Karpas-422 (cell line): ENCODE measurements at regions not wholly inside any gene's neighbourhood (a gene's known extent, or its start where the extent isn't known, plus 50 kb on each side); places are given as distances from the start of the nearest gene placed in this dataset.

ENCODE experiments used
- DNase-seq: peaks from one replicate; pipeline ENCODE4 v3.0.0-alpha.2; 2015
- H2AFZ ChIP-seq: fragments of 200-600 bp; sonication (generic); 2 replicates; pipeline ENCODE4 v1.6.1; 2014; ENCODE audit warnings: antibody characterized with exemption, low read length, mixed read lengths
- H3K27ac ChIP-seq: fragments of 200-600 bp; sonication (generic); 2 replicates; pipeline ENCODE4 v1.5.1; 2014; ENCODE audit warnings: mild to moderate bottlenecking, low read length, moderate library complexity
- H3K27me3 ChIP-seq: fragments of 200-600 bp; sonication (generic); 2 replicates; pipeline ENCODE4 v1.6.1; 2014; ENCODE audit warnings: low read length, mixed read lengths
- H3K36me3 ChIP-seq: fragments of 200-600 bp; sonication (generic); 2 replicates; pipeline ENCODE4 v1.6.1; 2014; ENCODE audit warnings: low read length, mixed read lengths; ENCODE audit not compliant: insufficient read depth
- H3K4me1 ChIP-seq: fragments of 200-600 bp; sonication (generic); 2 replicates; pipeline ENCODE4 v1.6.1; 2014; ENCODE audit warnings: mild to moderate bottlenecking, low read length, mixed read lengths
- H3K4me2 ChIP-seq: fragments of 200-600 bp; sonication (generic); 2 replicates; pipeline ENCODE4 v1.6.1; 2014; ENCODE audit warnings: low read length, low read depth, mild to moderate bottlenecking; ENCODE audit not compliant: poor library complexity, severe bottlenecking
- H3K4me3 ChIP-seq: fragments of 200-600 bp; sonication (generic); 2 replicates; pipeline ENCODE4 v1.5.1; 2014; ENCODE audit warnings: mild to moderate bottlenecking, antibody characterized with exemption, low read length, mixed read lengths
- H3K79me2 ChIP-seq: fragments of 200-600 bp; sonication (generic); 2 replicates; pipeline ENCODE4 v1.6.1; 2014; ENCODE audit warnings: mild to moderate bottlenecking, low read length, mixed read lengths
- H3K9ac ChIP-seq: fragments of 200-600 bp; sonication (generic); 2 replicates; pipeline ENCODE4 v1.6.0; 2014; ENCODE audit warnings: low read length
- H3K9me2 ChIP-seq: fragments of 200-600 bp; sonication (generic), shearing (Covaris generic); replicated peaks from 2 replicates; pipeline ENCODE4 v1.6.0; 2014; ENCODE audit warnings: mild to moderate bottlenecking, low read length, moderate library complexity; ENCODE audit not compliant: insufficient read depth
- H3K9me3 ChIP-seq: fragments of 300-700, 200-600 bp; sonication (generic); 2 replicates; pipeline ENCODE4 v1.6.1; 2014; ENCODE audit warnings: low read length, mixed read lengths
- H4K20me1 ChIP-seq: fragments of 200-600 bp; sonication (generic); 2 replicates; pipeline ENCODE4 v1.6.1; 2014; ENCODE audit warnings: mild to moderate bottlenecking, antibody characterized with exemption, low read length, low read depth; ENCODE audit not compliant: insufficient read depth

- Histone ChIP-seq H3K9ac (no peak overlapping the region), H3K36me3 (no peaks in the 10 kb centered on the region), H3K4me1 (no peaks in the 10 kb centered on the region), H3K79me2 (no peaks in the 10 kb centered on the region), H3K9me3 (no peaks in the 10 kb centered on the region), H3K27ac (no peak overlapping the region), H3K4me2 (no peak overlapping the region), H3K4me3 (no peak overlapping the region), H3K9me2 (no peaks in the 10 kb centered on the region), H2AFZ (no peak overlapping the region), H4K20me1 (no peaks in the 10 kb centered on the region), H3K27me3 (no peaks in the 10 kb centered on the region)
- no peak for DNase-seq
Measured at GRCh38 chr18:24989760-24990593, 362.0 kb downstream of the ZNF521 start.

- no peak overlapping the region for H2AFZ ChIP-seq
- no peak overlapping the region for H3K9ac ChIP-seq
- no peaks in the 10 kb centered on the region for H4K20me1 ChIP-seq
- no peaks in the 10 kb centered on the region for H3K4me1 ChIP-seq
- no peak overlapping the region for H3K4me3 ChIP-seq
- H3K9me3 ChIP-seq = no peaks in the 10 kb centered on the region
- no peaks in the 10 kb centered on the region for H3K9me2 ChIP-seq
- no peak overlapping the region for H3K4me2 ChIP-seq
- no peaks in the 10 kb centered on the region for H3K27me3 ChIP-seq
- H3K79me2 ChIP-seq = no peaks in the 10 kb centered on the region
- no peak overlapping the region for H3K27ac ChIP-seq
- H3K36me3 ChIP-seq = no peaks in the 10 kb centered on the region
- no peak for DNase-seq
Measured at GRCh38 chr18:24990671-24991134, 361.3 kb downstream of the ZNF521 start.

- Histone ChIP-seq H3K9me3 (no peaks in the 10 kb centered on the region), H3K9ac (no peak overlapping the region)
- no peak for DNase-seq
Measured at GRCh38 chr18:24991141-24992060, 360.6 kb downstream of the ZNF521 start.

GRCh38 chr18:24992491-24992890 is 359.5 kb downstream of the ZNF521 start:
- no peak overlapping the region for H2AFZ ChIP-seq
- H3K36me3 ChIP-seq = no peaks in the 10 kb centered on the region
- H3K4me2 ChIP-seq = no peak overlapping the region
- H3K9me3 ChIP-seq = no peaks in the 10 kb centered on the region
- no peak overlapping the region for H3K27ac ChIP-seq
- no peak overlapping the region for H3K9ac ChIP-seq
- no peaks in the 10 kb centered on the region for H3K4me1 ChIP-seq
- H3K9me2 ChIP-seq = no peaks in the 10 kb centered on the region
- no peaks in the 10 kb centered on the region for H3K79me2 ChIP-seq
- no peak for DNase-seq
- H3K27me3 ChIP-seq = no peaks in the 10 kb centered on the region
- H4K20me1 ChIP-seq = no peaks in the 10 kb centered on the region
- H3K4me3 ChIP-seq = no peak overlapping the region

More at GRCh38 chr18:24991141-24992060, 360.6 kb downstream of the ZNF521 start:
- Histone ChIP-seq H3K79me2 (no peaks in the 10 kb centered on the region), H3K27ac (no peak overlapping the region), H3K27me3 (no peaks in the 10 kb centered on the region), H3K4me1 (no peaks in the 10 kb centered on the region), H3K4me3 (no peak overlapping the region), H4K20me1 (no peaks in the 10 kb centered on the region), H3K9me2 (no peaks in the 10 kb centered on the region), H2AFZ (no peak overlapping the region), H3K36me3 (no peaks in the 10 kb centered on the region), H3K4me2 (no peak overlapping the region)

- Histone ChIP-seq H3K4me3 (no peak overlapping the region), H3K4me2 (no peak overlapping the region), H3K9me2 (no peaks in the 10 kb centered on the region), H3K9me3 (no peaks in the 10 kb centered on the region), H3K27ac (no peak overlapping the region), H3K9ac (no peak overlapping the region), H3K27me3 (no peaks in the 10 kb centered on the region), H3K4me1 (no peaks in the 10 kb centered on the region), H4K20me1 (no peaks in the 10 kb centered on the region), H3K36me3 (no peaks in the 10 kb centered on the region), H3K79me2 (no peaks in the 10 kb centered on the region), H2AFZ (no peak overlapping the region)
- no peak for DNase-seq
Measured at GRCh38 chr18:24993628-24994027, 358.3 kb downstream of the ZNF521 start.

- Histone ChIP-seq H3K27me3 (no peaks in the 10 kb centered on the region), H4K20me1 (no peaks in the 10 kb centered on the region), H3K9ac (no peak overlapping the region), H2AFZ (no peak overlapping the region), H3K4me3 (no peak overlapping the region), H3K27ac (no peak overlapping the region), H3K4me1 (no peaks in the 10 kb centered on the region), H3K9me2 (no peaks in the 10 kb centered on the region), H3K79me2 (no peaks in the 10 kb centered on the region), H3K4me2 (no peak overlapping the region), H3K36me3 (no peaks in the 10 kb centered on the region), H3K9me3 (no peaks in the 10 kb centered on the region)
- no peak for DNase-seq
Measured at GRCh38 chr18:24995056-24995455, 356.9 kb downstream of the ZNF521 start.

GRCh38 chr18:24995755-24996154 is 356.2 kb downstream of the ZNF521 start:
- no peak for DNase-seq
- Histone ChIP-seq H3K36me3 (no peaks in the 10 kb centered on the region), H3K4me2 (no peak overlapping the region)

GRCh38 chr18:24999650-25000267 is 352.2 kb downstream of the ZNF521 start:
- Histone ChIP-seq H3K27me3 (no peaks in the 10 kb centered on the region), H4K20me1 (no peaks in the 10 kb centered on the region), H3K9me3 (no peaks in the 10 kb centered on the region), H3K4me2 (no peak overlapping the region), H3K79me2 (no peaks in the 10 kb centered on the region), H3K4me1 (no peaks in the 10 kb centered on the region), H3K9ac (no peak overlapping the region), H3K27ac (no peak overlapping the region), H2AFZ (no peak overlapping the region), H3K9me2 (no peaks in the 10 kb centered on the region), H3K36me3 (no peaks in the 10 kb centered on the region), H3K4me3 (no peak overlapping the region)
- no peak for DNase-seq

More at GRCh38 chr18:24995755-24996154, 356.2 kb downstream of the ZNF521 start:
- Histone ChIP-seq H2AFZ (no peak overlapping the region), H3K4me1 (no peaks in the 10 kb centered on the region), H3K9me2 (no peaks in the 10 kb centered on the region), H3K4me3 (no peak overlapping the region), H3K79me2 (no peaks in the 10 kb centered on the region), H3K9ac (no peak overlapping the region), H3K9me3 (no peaks in the 10 kb centered on the region), H4K20me1 (no peaks in the 10 kb centered on the region), H3K27ac (no peak overlapping the region), H3K27me3 (no peaks in the 10 kb centered on the region)
